K562 (cell line): ENCODE measurements at regions not wholly inside any gene's neighbourhood (a gene's known extent, or its start where the extent isn't known, plus 50 kb on each side); places are given as distances from the start of the nearest gene placed in this dataset.
A peak's percentile ranks its signal among the peaks of the same experiment; 100 is the strongest.

ENCODE experiments used
- ATAC-seq: fragments of 200-7000 bp; cut with Tn5 transposase; 3 replicates; pipeline ENCODE4 v1.9.1; 2020; ENCODE audit warnings: moderate library complexity
- BruUV-seq: library from RNA; stranded (reverse); fragments of 400-500 nt; replicated peaks from 2 replicates; lab custom pipeline; 2021; lab: Mats Ljungman, UMichigan
- CTCF ChIA-PET: fragments of 300-600 bp; formaldehyde crosslinking; extraction: SDS; loops from one replicate; lab custom pipeline; 2021; ENCODE audit warnings: low intra/inter-chr PET ratio; lab: Yijun Ruan, JAX
- POLR2A ChIA-PET: fragments of 300-600, 350-650 bp; sonication (Branson Sonifier 250); formaldehyde crosslinking; extraction: SDS; loops from one replicate; lab custom pipeline; 2021; ENCODE audit warnings: antibody characterized with exemption, inconsistent platforms; lab: Yijun Ruan, JAX
- DNase-seq, 4 experiments: peaks; one replicate each; pipeline versions ENCODE4 v3.0.0 to v3.0.0-alpha.2; 2011 to 2018; ENCODE audit warnings: low spot score in 3 of 4, mixed read lengths in 3 of 4; ENCODE audit errors: extremely low read depth in 1 of 4
- FAIRE-seq: peaks from 2 replicates; lab custom pipeline; 2011; peaks lifted over from hg19 to GRCh38; lab: Jason Lieb, UNC
- H2AFZ ChIP-seq: 2 replicates; pipeline ENCODE4 v1.6.0; 2011; ENCODE audit warnings: low read depth, low read length, control low read depth, inconsistent platforms
- H3K27ac ChIP-seq: fragments of 200-600 bp; 3 replicates; pipeline ENCODE4 v1.8.0; 2011; ENCODE audit warnings: low read depth, mild to moderate bottlenecking, control low read depth, inconsistent platforms, low read length, moderate library complexity, mixed read lengths; ENCODE audit errors: extremely low read depth
- H3K27me3 ChIP-seq, 2 experiments: fragments of 300-600 bp in 1 of 2; 2 replicates in 1 of 2; 3 replicates in 1 of 2; pipeline versions ENCODE4 v1.6.0 to v1.8.0; 2011; ENCODE audit warnings: inconsistent platforms in 2 of 2, low read length in 2 of 2, mild to moderate bottlenecking in 1 of 2, mixed read lengths in 1 of 2, moderate library complexity in 1 of 2; ENCODE audit not compliant: control insufficient read depth in 2 of 2, insufficient read depth in 2 of 2
- H3K36me3 ChIP-seq: fragments of 300-600 bp; 3 replicates; pipeline ENCODE4 v1.8.0; 2011; ENCODE audit warnings: mild to moderate bottlenecking, low read length, inconsistent platforms; ENCODE audit not compliant: control insufficient read depth, insufficient read depth
- H3K4me1 ChIP-seq, 2 experiments: fragments of 200-600 bp in 1 of 2; replicated peaks in 1 of 2; 2 replicates in 1 of 2; 3 replicates in 1 of 2; pipeline versions ENCODE4 v1.5.1 to v1.8.0; 2011; ENCODE audit warnings: inconsistent platforms in 2 of 2, low read length in 2 of 2, mild to moderate bottlenecking in 1 of 2, mixed read lengths in 1 of 2, moderate library complexity in 1 of 2; ENCODE audit not compliant: control insufficient read depth in 2 of 2, insufficient read depth in 2 of 2
- H3K4me2 ChIP-seq: 2 replicates; pipeline ENCODE4 v1.6.1; 2011; ENCODE audit warnings: low read length, control low read depth, inconsistent platforms, mixed read lengths; ENCODE audit not compliant: insufficient read depth
- H3K4me3 ChIP-seq: fragments of 200-600 bp; sonication (generic), shearing (Covaris generic); 2 replicates; pipeline ENCODE4 v1.5.1; 2016; ENCODE audit warnings: control low read depth, inconsistent platforms
- H3K79me2 ChIP-seq: fragments of 200-600 bp; 3 replicates; pipeline ENCODE4 v1.8.0; 2011; ENCODE audit warnings: low read length, inconsistent platforms; ENCODE audit not compliant: control insufficient read depth, insufficient read depth
- H3K9ac ChIP-seq, 2 experiments: 2 replicates each; pipeline versions ENCODE4 v1.6.0 to v1.6.1; 2011; ENCODE audit warnings: low read depth in 2 of 2, low read length in 2 of 2, control low read depth in 1 of 2, inconsistent platforms in 1 of 2, mild to moderate bottlenecking in 1 of 2, mixed read lengths in 1 of 2; ENCODE audit not compliant: insufficient read depth in 1 of 2
- H3K9me1 ChIP-seq: one replicate; pipeline ENCODE4 v1.6.0; 2011; ENCODE audit warnings: inconsistent platforms, mild to moderate bottlenecking, low read length, moderate library complexity; ENCODE audit not compliant: control insufficient read depth, insufficient read depth
- H3K9me3 ChIP-seq: replicated peaks from 2 replicates; pipeline ENCODE4 v1.5.1; 2011; ENCODE audit warnings: low read depth, low read length, inconsistent platforms; ENCODE audit not compliant: control insufficient read depth, insufficient read depth
- H4K20me1 ChIP-seq: replicated peaks from 2 replicates; pipeline ENCODE4 v1.6.1; 2011; ENCODE audit warnings: low read length, inconsistent platforms, mixed read lengths; ENCODE audit not compliant: control insufficient read depth, insufficient read depth
- BCOR ChIP-seq: fragments of 450-650 bp; IDR thresholded peaks from 2 replicates; pipeline ENCODE4 v1.6.1; 2016
- MED1 ChIP-seq: sonication (generic); formaldehyde crosslinking; IDR thresholded peaks from 2 replicates; pipeline ENCODE4 v1.8.1; 2023; ENCODE audit warnings: missing genetic modification reagents, borderline replicate concordance
- SMAD4 ChIP-seq: fragments of 250-450 bp; sonication (Bioruptor Pico); conservative IDR thresholded peaks from 2 replicates; pipeline ENCODE4 v1.8.0; 2021; ENCODE audit warnings: inconsistent platforms, mild to moderate bottlenecking, moderate library complexity
- SP1 ChIP-seq: sonication (generic); formaldehyde crosslinking; IDR thresholded peaks from 2 replicates; pipeline ENCODE4 v1.8.1; 2022; ENCODE audit warnings: mild to moderate bottlenecking, missing genetic modification reagents
- TEAD4 ChIP-seq, 2 experiments: sonication (generic) in 1 of 2; formaldehyde crosslinking in 1 of 2; IDR thresholded peaks; 2 replicates each; pipeline versions ENCODE4 v1.6.1 to v1.8.0; 2012 to 2022; ENCODE audit warnings: borderline replicate concordance in 1 of 2, inconsistent platforms in 1 of 2, low read length in 1 of 2, mild to moderate bottlenecking in 1 of 2, missing genetic modification reagents in 1 of 2
- WGBS: fragments of 100-300 bp; shearing (Covaris generic); methylation state at CpG from one replicate; pipeline ENCODE4 v1.1.6; 2016; ENCODE audit warnings: low coverage, mixed read lengths; ENCODE audit not compliant: insufficient coverage; ENCODE audit errors: missing lambda C conversion rate; 5-methylcytosine and 5-hydroxymethylcytosine counted together
- in situ Hi-C: fragments of 300-500 bp; cut with MboI; formaldehyde crosslinking; loops from 4 replicates; pipeline ENCODE4 v1.15.0; 2018; ENCODE audit warnings: inconsistent platforms, mixed read lengths
- intact Hi-C: fragments of 100-400 bp; cut with micrococcal nuclease; formaldehyde crosslinking; loops from 2 replicates; pipeline ENCODE4 v1.14.2; 2022
- TF ChIP-seq, protein P1 (sequence below): fragments of 200-600 bp; sonication (generic); IDR thresholded peaks from one replicate; pipeline ENCODE4 v1.6.1; 2012; ENCODE audit warnings: mild to moderate bottlenecking, low read depth, low read length, inconsistent platforms
- TF ChIP-seq, protein P2 (sequence below): fragments of 450-650 bp; formaldehyde crosslinking; IDR thresholded peaks from 2 replicates; pipeline ENCODE4 v1.4.0; 2020; ENCODE audit warnings: mild to moderate bottlenecking

GRCh38 chr7:114081606-114082425, 163.0 kb upstream of the PPP1R3A start:
- in situ Hi-C loops = no loop called here
- no peaks in the 10 kb centered on the region for H3K9me1 ChIP-seq
- no TSS peak for BruUV-seq
- peaks cover 0 to 8% of the 10 kb centered on the region in 2 experiments; a peak in 1 of 5 replicates for H3K4me1 ChIP-seq
- WGBS = 2% methylated on average over 6 of the region's 6 CpGs
- no peaks in the 10 kb centered on the region for H3K9me3 ChIP-seq
- intact Hi-C loops = no loop called here
- no peak overlapping the region for H3K27ac ChIP-seq
- CTCF ChIA-PET = no interaction called here
- DNase-seq (peak in 1 of 4 experiments; percentile 26), FAIRE-seq (peak; percentile 75), ATAC-seq (0 out of 3 replicates have a peak, but pooled peaks have one; percentile 28)
- no peaks in the 10 kb centered on the region for H3K79me2 ChIP-seq
- H3K27me3 ChIP-seq = peaks cover 0 to 4% of the 10 kb centered on the region in 2 experiments; a peak in 1 of 5 replicates
- no peaks in the 10 kb centered on the region for H3K36me3 ChIP-seq
- H2AFZ ChIP-seq = no peak overlapping the region
- no peak overlapping the region for H3K4me2 ChIP-seq
- no peak overlapping the region for H3K4me3 ChIP-seq
- no peak overlapping the region for H3K9ac ChIP-seq
- no peaks in the 10 kb centered on the region for H4K20me1 ChIP-seq
- POLR2A ChIA-PET = no interaction called here
- TF ChIP-seq SMAD4 (CRISPR knock-in tag) (no peak), BCOR (no peak), MED1 (CRISPR knock-in tag) (no peak), TEAD4 (IDR thresholded peaks at IDR 0.05; ENCODE audit: low read length) (no peak), TEAD4 (CRISPR knock-in tag; IDR thresholded peaks at IDR 0.05; ENCODE audit: borderline replicate concordance) (no peak), SP1 (CRISPR knock-in tag) (no peak)
- TF ChIP-seq, protein P1, sequence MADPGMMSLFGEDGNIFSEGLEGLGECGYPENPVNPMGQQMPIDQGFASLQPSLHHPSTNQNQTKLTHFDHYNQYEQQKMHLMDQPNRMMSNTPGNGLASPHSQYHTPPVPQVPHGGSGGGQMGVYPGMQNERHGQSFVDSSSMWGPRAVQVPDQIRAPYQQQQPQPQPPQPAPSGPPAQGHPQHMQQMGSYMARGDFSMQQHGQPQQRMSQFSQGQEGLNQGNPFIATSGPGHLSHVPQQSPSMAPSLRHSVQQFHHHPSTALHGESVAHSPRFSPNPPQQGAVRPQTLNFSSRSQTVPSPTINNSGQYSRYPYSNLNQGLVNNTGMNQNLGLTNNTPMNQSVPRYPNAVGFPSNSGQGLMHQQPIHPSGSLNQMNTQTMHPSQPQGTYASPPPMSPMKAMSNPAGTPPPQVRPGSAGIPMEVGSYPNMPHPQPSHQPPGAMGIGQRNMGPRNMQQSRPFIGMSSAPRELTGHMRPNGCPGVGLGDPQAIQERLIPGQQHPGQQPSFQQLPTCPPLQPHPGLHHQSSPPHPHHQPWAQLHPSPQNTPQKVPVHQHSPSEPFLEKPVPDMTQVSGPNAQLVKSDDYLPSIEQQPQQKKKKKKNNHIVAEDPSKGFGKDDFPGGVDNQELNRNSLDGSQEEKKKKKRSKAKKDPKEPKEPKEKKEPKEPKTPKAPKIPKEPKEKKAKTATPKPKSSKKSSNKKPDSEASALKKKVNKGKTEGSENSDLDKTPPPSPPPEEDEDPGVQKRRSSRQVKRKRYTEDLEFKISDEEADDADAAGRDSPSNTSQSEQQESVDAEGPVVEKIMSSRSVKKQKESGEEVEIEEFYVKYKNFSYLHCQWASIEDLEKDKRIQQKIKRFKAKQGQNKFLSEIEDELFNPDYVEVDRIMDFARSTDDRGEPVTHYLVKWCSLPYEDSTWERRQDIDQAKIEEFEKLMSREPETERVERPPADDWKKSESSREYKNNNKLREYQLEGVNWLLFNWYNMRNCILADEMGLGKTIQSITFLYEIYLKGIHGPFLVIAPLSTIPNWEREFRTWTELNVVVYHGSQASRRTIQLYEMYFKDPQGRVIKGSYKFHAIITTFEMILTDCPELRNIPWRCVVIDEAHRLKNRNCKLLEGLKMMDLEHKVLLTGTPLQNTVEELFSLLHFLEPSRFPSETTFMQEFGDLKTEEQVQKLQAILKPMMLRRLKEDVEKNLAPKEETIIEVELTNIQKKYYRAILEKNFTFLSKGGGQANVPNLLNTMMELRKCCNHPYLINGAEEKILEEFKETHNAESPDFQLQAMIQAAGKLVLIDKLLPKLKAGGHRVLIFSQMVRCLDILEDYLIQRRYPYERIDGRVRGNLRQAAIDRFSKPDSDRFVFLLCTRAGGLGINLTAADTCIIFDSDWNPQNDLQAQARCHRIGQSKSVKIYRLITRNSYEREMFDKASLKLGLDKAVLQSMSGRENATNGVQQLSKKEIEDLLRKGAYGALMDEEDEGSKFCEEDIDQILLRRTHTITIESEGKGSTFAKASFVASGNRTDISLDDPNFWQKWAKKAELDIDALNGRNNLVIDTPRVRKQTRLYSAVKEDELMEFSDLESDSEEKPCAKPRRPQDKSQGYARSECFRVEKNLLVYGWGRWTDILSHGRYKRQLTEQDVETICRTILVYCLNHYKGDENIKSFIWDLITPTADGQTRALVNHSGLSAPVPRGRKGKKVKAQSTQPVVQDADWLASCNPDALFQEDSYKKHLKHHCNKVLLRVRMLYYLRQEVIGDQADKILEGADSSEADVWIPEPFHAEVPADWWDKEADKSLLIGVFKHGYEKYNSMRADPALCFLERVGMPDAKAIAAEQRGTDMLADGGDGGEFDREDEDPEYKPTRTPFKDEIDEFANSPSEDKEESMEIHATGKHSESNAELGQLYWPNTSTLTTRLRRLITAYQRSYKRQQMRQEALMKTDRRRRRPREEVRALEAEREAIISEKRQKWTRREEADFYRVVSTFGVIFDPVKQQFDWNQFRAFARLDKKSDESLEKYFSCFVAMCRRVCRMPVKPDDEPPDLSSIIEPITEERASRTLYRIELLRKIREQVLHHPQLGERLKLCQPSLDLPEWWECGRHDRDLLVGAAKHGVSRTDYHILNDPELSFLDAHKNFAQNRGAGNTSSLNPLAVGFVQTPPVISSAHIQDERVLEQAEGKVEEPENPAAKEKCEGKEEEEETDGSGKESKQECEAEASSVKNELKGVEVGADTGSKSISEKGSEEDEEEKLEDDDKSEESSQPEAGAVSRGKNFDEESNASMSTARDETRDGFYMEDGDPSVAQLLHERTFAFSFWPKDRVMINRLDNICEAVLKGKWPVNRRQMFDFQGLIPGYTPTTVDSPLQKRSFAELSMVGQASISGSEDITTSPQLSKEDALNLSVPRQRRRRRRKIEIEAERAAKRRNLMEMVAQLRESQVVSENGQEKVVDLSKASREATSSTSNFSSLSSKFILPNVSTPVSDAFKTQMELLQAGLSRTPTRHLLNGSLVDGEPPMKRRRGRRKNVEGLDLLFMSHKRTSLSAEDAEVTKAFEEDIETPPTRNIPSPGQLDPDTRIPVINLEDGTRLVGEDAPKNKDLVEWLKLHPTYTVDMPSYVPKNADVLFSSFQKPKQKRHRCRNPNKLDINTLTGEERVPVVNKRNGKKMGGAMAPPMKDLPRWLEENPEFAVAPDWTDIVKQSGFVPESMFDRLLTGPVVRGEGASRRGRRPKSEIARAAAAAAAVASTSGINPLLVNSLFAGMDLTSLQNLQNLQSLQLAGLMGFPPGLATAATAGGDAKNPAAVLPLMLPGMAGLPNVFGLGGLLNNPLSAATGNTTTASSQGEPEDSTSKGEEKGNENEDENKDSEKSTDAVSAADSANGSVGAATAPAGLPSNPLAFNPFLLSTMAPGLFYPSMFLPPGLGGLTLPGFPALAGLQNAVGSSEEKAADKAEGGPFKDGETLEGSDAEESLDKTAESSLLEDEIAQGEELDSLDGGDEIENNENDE = no peak
- TF ChIP-seq, protein P2, sequence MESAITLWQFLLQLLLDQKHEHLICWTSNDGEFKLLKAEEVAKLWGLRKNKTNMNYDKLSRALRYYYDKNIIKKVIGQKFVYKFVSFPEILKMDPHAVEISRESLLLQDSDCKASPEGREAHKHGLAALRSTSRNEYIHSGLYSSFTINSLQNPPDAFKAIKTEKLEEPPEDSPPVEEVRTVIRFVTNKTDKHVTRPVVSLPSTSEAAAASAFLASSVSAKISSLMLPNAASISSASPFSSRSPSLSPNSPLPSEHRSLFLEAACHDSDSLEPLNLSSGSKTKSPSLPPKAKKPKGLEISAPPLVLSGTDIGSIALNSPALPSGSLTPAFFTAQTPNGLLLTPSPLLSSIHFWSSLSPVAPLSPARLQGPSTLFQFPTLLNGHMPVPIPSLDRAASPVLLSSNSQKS (CRISPR knock-in tag) = no peak
